ENCODE measurements at regions not wholly inside any gene's neighbourhood (a gene's known extent, or its start where the extent isn't known, plus 50 kb on each side); places are given as distances from the start of the nearest gene placed in this dataset.

DNA sequence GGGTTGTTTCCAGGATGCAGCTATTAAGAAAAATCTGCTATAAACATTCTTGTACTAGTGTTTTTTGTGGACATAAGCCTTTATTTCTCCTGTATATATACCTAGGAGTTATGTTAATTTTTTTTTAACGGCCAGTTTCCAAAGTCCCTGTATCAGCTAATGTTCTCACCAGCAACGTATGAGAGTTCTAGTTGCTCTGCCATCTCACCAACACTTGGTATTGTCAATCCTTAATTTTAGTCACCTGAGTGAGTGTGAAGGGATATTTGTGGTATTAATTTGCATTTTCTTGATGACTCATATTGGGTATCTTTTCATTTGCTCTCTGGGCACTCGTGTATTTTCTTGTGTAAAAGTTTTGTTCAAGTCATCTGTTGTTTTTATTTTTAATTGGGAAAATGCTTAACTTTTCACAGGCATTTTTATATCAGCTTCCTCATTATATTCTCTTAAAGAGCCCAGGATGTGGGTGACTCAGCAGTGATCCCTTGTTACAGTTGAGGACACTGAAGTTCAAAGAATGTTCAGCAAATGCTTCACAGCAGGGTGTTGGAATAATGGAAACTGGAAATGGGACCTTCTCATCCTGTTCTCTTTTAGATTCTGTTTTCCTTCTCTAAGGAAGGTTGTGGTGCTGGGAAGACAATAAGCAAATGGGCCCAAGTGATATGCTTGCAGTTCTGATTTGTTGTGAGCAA is 176.3 kb upstream of the PRNP start:
- no peak for DNase-seq

DNA sequence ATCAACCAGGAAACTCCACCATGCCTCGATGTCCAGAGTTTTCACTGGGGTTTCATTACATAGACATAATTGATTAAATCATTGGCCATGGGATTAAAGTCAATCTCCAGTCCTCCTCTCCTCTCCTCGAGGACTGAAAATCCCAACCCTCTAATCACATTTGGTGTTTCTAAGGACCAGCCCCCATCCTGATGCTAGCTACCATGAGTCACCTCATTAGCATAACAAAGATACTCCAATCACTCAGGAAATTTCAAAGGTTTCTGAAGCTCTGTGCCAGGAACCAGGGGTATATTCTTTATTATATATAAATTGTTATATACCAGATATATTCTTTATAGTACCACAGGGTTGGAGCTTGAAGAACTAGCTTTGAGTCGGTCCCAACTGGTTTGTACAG is 177.5 kb upstream of the PRNP start:
- no peak for DNase-seq

DNA sequence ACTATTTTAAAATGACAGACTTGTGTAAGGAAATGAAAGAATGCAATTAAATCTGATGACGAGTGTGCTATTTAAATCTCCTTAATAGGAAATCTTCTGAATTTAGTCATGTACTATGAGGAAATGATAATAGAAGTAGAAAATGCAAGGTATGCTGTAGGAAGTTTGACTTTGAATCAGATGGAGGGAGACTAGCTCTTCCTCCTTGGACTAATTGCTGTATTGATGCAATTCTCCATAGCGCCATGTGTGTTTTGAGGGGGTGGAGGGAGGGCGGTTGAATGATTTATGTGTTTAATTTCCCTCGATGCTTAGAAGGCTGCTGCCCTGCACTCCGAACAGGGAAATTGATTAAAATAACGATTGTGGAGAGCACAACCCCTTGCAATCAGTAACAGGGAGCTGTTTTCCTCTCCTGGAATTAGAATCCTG is 179.0 kb upstream of the PRNP start:
- no peak for DNase-seq

DNA sequence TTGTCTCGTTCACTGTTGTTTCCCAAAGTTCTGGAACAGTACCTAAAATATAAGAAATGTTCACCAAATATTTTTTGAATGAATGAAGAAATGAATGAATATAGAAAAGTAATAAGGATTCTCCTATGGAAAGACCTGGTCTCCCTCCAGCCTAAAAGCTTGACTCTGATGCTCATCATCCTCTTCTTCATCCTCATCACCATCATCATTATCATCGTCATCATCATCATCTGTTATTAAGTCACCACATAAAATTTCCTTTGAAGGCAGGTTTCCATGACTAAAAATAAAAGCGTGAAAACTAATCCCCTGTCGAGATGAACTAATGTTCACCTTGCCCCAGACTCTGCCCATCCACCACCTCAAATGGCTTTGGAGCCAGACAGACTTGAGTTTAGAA is 181.4 kb upstream of the PRNP start:
- DNase-seq, result no peak

DNA sequence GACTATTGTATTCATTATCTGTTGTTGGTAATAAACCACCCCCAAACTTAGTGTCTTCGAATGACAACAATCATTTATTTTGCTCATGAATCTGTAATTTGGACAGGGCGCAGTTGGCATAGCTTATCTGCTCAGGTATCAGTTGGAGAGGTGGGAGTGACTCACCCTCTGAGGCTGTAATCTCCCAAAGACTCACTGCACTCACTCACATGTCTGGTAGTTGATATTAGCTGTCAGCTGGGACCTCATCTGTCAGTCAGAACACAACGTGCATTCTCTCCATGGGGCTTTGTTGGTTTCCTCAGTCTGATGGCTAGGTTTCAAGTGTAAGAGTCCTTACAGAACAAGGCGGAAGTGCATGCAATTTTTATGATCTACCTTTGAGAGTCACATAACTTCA is 183.5 kb upstream of the PRNP start:
- DNase-seq, result no peak

DNA sequence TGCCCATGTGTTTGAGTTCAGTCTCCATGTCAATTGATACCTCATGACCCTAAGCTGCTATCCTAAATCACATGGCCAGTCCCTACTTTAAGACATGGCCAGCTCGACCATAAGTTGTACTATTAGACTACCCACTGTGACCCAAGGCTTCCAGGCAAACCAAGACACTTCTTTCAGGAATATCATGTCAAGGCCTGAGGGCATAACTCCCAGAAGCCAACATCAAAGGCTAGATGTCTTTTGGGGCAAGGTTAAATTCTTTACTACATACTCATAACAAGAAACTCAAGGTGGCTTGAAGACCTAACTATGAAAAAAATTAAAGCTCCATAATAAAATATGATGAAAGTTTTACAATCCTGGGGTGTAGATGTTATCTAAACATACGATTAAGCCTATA is 192.9 kb upstream of the PRNP start:
- DNase-seq, result no peak

DNA sequence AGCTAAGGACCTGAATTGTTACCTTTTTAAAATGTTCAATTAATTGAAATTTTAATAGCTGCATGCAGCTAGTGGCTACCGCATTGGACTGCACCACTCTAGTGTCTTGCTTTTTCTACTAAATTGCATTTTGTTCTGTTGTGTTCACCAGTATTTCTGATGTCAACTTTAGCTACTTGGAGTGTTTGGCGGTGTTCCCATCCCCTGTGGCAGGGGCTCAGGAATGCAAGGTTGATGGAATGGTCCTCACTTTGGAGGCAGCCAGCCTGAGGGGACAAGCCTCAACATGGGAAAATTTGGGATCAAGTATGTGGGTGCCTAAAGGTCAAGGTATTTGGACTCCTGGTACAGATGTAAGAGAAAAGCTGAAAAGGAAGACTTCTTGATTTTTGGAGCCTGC is 194.6 kb upstream of the PRNP start:
- no peak for DNase-seq

DNA sequence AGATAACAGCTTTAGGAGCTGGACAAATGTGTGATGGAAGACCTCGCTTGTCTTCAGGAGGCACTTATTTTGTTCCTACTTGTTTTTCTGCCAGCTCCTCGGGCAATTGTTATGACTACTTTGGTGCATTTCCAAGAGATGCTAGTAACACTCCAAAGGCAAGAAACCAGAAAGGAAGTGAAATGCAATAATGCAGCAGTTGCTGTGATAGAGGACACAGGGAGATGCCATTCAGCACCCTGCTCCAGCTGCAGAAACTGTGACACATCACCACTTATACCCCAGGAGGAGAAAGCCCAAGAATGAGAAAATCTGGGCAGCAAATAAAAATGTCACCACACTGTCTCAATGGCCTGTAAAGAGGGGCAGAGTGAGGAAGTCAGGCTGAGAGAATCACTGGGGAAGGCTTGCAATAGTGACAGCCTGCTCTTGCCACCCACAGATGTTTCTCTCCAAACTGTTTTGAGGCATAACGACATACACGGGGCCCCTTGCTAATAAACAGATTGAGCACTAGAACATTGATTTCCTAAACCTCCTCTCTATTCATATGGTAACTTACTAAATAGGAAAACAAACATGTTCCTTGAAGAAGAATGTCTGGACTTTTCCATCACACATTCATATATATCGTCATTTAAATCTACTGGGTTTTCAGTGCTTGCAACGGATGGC is 195.5 kb upstream of the PRNP start:
- DNase-seq, result no peak

DNA sequence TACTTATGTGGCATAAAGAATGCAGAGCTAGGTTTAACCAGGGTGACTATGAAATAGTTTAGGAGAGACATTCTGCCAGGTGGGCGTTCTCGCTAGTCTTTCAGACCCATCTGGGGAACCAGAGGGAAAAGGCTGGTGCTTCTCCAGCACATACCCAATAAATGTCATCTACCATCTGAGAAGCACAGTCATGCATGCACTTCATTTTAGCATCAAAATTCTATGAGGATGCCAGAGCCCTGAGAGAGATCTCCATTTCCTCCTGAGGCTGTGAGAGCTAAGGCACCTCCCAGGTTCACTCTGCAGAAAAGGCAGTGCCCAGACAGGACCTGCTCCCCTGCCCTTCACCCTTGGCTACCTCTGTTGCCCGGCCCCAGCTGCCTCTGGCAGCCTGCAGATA is 196.2 kb upstream of the PRNP start:
- no peak for DNase-seq

DNA sequence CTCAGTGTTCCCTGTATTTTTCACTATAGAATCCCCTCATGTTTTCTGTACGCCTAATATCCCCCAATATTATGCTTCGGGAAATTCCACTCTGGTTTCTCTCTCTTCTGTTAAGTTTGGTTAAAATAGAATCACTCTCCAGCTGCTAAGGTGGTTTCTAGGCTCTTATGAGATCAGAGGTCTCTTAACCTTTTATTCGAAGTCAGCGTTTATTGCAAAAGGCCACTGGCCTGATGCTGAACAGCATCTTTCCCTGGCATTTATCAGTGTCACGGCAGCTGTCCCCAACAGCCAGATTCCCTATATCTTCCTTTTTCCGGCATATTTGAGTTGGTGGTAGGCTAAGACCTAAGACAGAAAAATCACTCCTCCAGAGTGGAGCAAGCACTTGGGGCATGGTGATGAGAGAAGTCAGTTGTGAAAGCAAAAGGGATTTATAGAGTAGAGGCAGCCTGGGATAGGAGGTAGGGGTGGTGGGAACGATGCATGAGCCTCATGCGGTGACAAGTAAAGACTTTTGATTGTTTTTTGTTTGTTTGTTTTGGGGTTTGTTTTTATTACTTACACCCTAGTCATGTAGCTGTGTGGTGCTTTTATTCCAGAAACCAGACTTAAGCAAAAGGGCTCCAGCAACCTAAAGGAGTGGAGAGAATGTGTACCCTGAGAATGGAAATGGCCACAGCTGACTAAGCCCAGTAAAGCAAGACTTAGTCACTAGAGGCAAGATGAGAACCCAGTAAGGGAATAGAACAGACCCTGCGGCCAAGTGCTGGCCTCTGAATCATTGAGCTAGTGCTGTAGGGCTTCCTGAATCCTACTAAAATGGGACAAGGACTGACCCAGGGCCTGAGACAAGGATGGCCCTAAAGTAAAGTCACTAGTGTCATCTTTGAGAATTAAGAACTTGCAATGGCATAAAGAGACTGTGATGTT is 197.6 kb upstream of the PRNP start:
- no peak for DNase-seq

DNA sequence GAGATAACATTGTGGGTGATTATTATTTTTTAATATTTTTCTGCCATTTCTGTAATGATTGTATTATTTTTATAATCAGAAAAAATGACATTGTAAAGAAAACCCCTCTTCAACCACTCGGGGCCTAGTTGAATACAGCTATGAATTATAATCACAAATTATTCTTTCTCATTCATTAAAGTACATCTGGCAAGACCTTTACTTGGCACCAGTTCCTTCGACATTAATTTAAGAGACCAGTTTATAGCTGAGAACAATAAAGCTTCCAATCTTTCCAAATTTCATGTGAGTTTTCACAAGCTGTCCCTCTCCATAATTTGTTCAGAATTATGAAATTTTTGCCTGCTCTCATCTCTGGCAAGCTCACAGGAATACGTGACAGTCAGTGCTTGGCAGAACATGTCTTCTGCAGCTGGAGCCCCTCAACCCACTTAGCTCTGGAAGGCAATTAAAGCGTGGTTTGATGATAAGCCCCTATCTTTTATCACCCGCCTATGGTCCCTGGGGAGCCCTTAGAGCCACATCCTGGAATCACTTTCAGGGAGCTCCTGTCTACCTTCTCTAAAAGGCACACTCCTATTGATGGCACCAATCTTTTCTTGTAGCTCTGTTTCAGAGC is 201.8 kb upstream of the PRNP start:
- no peak for DNase-seq

DNA sequence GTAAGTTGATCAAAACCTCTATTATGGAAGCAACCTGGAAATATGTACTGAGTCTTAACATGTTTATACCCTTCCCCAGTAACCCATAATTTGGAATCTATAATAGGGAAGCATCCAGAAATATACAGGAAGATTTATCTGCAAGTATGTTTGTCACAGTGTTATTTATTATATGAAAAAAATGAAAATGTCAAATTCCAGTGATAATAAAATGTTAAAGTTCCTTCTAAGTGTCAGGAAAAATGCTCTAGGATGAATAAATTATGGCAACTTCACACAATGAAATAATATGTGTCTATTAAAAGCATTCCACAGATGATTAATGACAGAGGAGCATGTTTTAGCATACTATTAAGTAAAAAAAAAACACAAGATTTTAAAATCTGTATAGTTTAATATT is 202.3 kb upstream of the PRNP start:
- no peak for DNase-seq

DNA sequence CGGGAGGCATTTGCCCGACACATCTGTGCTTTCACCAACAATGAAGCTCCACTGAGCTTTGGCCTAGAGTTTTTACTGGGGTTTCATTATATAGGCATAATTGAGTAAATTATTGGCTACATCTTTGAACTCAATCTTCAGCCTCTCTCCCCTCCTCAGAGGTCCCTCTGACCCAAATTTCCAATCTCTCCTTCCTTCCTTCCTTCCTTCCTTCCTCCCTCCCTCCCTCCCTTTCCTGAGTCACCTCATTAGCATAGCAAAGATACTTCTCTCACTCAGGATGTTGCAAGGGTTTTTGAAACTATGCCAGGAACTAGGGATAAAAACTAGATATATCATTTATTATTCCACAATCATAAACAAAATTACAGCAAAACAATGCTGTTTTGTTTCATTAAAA is 202.8 kb upstream of the PRNP start:
- DNase-seq, result no peak

DNA sequence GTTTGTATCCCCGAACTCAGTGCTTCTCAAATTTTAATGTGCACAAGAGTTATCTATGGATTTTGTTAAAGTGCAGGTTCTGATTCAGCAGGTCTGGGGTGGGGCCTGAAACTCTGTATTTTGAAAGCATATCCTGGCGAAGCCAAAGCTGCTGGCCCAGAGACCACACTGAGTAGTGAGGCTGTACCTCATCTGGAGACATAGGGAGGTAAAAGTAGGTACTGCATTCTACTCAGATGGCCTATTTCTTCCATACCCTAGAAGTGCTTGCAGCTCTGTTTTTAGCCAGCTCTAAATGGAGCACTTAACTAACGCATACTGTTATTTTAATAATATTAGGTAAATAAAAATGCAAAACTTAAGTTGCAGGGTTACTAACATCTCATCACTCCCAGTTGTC is 206.2 kb upstream of the PRNP start:
- no peak for DNase-seq

DNA sequence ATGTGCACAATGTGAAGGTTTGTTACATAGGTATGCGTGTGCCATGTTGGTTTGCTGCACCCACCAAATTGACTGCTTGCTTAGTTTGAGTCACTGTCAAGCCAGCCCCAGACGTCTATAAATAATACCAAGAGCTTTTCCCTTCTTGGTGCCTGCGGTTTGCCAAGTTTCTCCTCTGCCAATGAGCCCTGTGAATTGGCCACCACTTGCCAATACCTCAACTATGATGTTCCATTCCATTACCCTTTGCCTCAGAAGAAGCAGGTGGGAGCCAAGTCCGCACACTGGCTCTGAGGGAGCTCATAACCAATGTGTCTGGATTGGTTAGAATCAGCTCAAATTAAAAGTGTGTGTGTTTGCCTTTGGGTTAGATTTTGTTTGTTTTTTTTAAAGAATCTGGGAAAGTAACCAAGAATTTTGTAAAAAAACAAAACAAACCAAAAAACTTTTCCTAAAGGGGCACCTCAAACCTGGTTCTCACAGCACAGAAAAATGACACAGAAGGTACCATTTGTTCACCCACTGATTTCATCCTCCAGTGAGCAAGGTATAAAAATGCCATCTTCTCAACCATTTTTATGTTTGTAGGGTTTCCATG is 209.3 kb upstream of the PRNP start:
- DNase-seq, result no peak

DNA sequence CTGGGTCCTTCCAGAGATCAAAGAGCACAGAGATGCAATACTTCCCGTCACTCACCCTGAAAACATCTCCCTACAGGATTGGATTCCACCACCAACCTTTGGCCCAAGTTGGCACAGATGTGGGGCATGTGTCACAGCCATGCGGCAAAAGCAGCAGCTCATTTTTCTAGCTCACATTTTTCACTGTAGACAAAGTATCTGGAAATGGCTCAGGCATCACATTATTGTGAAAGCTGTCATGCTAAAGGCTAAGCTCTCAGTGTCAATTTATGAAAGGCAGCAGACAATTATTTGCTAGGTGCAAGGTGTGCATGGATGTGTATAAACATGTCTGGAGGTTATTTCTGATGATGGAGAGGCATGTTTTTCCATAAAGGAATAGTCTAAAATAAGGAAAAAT is 213.3 kb upstream of the PRNP start:
- DNase-seq, result no peak

DNA sequence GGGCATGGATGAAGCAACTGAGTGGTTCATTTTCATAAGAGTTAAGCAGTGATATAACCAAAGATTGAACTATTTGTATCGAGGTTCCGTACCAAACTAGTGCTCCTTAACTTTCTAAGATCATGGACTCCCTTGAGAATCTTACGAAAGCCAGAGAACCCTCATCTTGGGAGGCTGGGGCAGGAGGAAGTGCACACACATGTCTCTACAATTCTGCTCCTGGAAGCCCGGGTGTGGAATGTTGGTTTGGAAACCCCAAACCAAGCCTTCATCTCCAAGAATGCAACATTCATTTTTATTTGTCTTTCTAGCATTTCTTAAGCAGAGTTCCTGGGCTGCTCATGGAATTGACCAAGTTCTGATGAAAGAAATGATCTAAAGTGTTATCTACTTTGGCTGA is 215.0 kb upstream of the PRNP start:
- DNase-seq, result no peak

DNA sequence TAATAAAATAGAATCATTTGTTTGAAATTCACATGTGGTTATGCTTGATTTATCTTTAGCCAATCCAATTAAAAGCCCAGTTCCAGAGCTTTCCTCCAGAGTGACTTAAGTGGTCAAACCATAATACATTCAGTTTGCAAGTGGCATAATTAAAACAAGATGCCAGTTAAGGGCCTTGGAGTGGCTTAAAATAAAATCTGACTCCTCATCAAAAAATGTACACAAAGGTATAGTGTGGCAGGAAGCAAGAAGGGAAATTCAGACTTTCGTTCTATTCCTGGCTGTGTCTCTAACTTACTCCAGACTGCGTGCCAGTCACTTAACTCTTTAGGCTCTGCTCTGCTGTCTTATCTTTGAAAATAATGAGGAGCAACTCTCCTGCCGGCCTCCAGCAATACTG is 215.9 kb upstream of the PRNP start:
- no peak for DNase-seq

DNA sequence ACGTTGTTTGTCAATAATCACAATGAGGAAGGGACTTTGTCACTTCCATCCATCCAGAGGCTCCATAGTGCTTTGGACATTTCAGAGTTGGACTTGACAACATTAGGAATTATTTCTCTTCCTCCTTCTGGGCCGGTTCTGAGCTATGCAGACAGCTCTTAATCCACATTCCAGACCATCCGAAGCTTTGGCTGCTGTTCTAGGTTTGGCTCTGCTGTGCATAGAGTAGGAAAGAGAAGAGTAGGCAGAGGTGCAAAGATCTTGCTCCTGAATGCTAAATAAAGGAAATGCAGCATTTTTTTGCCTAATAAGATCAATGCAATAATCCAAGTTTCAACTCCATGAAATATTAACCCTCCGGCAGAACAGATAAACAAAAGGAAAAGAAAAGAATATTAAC is 216.3 kb upstream of the PRNP start:
- DNase-seq, result no peak

DNA sequence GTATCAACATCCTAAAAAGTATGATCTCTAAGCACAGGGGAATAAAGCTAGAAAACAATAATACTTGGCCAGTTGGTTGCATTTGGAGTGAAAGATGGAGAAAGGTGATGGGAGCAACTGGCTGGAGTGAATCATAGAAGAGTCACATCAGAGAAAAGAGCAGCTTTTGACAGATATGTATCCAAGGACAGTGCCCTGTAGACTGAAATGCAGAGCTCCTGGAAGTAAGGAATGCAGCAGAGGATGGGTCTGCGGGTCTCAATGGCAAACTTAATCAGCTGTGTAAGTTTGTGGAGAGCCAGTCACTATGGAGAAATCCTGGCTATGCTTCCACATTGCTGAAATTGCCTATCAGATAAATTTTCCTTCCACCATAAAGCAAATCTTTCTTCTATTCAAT is 218.1 kb upstream of the PRNP start:
- DNase-seq, result no peak

DNA sequence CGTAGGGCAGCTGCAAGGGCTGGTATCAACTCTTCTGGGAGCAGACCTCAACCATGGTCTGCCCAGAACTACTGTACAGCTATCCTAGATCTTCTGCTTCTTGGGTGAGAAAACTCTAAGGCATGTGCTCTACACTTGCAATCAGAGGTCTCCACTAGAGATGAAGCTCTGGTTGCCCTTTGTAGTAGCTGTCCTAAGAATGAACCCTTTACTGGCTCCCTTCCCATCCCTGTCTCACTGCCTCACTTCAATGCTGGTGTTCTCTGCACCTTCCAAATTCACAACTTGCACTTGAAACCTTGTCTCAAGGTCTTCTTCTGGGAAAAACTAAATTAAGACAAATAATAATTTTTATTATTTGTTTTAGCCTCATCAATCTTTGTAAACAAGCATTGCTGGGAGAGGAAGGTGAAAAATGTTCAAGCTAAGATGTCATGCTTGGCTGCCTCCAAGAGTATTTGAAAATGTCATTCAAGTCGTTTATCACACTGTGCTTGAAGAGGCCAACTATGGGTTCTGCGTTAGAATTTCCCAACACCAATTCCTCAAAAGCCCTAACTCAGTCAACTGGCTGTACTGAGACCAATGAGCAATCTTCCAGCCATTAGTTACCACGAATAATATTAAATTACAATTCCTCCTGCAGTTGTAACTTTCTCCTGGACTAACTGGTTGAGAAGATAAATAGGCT is 216.9 kb upstream of the ADRA1D start:
- no peak for DNase-seq

DNA sequence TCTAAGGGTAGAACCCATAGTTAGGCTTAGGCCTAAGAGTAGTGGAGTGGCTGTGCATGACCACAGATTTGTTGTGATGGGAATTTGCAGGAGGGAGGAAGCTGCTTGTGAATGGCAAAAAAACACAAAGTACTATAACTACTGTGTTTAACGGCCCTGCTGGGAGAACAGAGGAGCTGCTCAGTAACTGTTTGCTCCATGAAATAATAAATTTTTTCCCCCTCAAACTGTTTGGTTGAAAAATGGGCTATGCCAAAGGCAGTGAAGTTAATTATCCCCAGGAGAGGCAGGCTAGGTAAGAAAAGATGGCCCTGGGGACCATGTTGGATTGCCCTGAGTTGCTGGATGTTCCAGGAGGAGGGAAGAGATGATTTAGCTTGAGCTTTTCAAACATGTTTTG is 216.1 kb upstream of the ADRA1D start:
- DNase-seq, result no peak
